ENCODE measurements at regions not wholly inside any gene's neighbourhood (a gene's known extent, or its start where the extent isn't known, plus 50 kb on each side); places are given as distances from the start of the nearest gene placed in this dataset.

- intact Hi-C loops (cut with DNase I): no loop called here
- no peaks in the 10 kb centered on the region for H3K36me3 ChIP-seq
- TF ChIP-seq CTCF (IDR thresholded peaks at IDR 0.05): no peak
Measured at GRCh38 chr6:68391953-68392352, 243.1 kb upstream of the ADGRB3 start.

GRCh38 chr6:68372991-68373390, 262.1 kb upstream of the ADGRB3 start:
- intact Hi-C loops (cut with DNase I): no loop called here
- no peak overlapping the region for H3K4me3 ChIP-seq
- no peaks in the 10 kb centered on the region for H3K9me3 ChIP-seq
- DNase-seq (ENCODE audit: low spot score in 2 of 2): no peak
- no peak for TF ChIP-seq CTCF (IDR thresholded peaks at IDR 0.05)
- no peaks in the 10 kb centered on the region for H3K36me3 ChIP-seq
- H3K4me1 ChIP-seq: no peaks in the 10 kb centered on the region
- H3K27ac ChIP-seq: no peak overlapping the region
- H3K27me3 ChIP-seq: no peaks in the 10 kb centered on the region

More at GRCh38 chr6:68391953-68392352, 243.1 kb upstream of the ADGRB3 start:
- no peaks in the 10 kb centered on the region for H3K4me1 ChIP-seq
- no peak for DNase-seq (ENCODE audit: low spot score in 2 of 2)
- H3K27me3 ChIP-seq: no peaks in the 10 kb centered on the region
- H3K27ac ChIP-seq: no peak overlapping the region
- no peaks in the 10 kb centered on the region for H3K9me3 ChIP-seq
- no peak overlapping the region for H3K4me3 ChIP-seq

- intact Hi-C loops (cut with DNase I): no loop called here
- no peaks in the 10 kb centered on the region for H3K9me3 ChIP-seq
- no peak for TF ChIP-seq CTCF (IDR thresholded peaks at IDR 0.05)
Measured at GRCh38 chr6:68368845-68369244, 266.2 kb upstream of the ADGRB3 start.

GRCh38 chr6:68364271-68364805, 270.7 kb upstream of the ADGRB3 start:
- Histone ChIP-seq H3K9me3 (no peaks in the 10 kb centered on the region), H3K27ac (no peak overlapping the region), H3K4me3 (no peak overlapping the region), H3K4me1 (no peaks in the 10 kb centered on the region), H3K27me3 (no peaks in the 10 kb centered on the region), H3K36me3 (no peaks in the 10 kb centered on the region)
- DNase-seq (ENCODE audit: low spot score in 2 of 2): no peak
- no peak for TF ChIP-seq CTCF (IDR thresholded peaks at IDR 0.05)
- intact Hi-C loops (cut with DNase I): no loop called here

More at GRCh38 chr6:68368845-68369244, 266.2 kb upstream of the ADGRB3 start:
- Histone ChIP-seq H3K4me1 (no peaks in the 10 kb centered on the region), H3K27me3 (no peaks in the 10 kb centered on the region), H3K4me3 (no peak overlapping the region), H3K27ac (no peak overlapping the region), H3K36me3 (no peaks in the 10 kb centered on the region)
- no peak for DNase-seq (ENCODE audit: low spot score in 2 of 2)

- intact Hi-C loops (cut with DNase I): no loop called here
- no peak for DNase-seq (ENCODE audit: low spot score in 2 of 2)
- H3K9me3 ChIP-seq: no peaks in the 10 kb centered on the region
- no peaks in the 10 kb centered on the region for H3K4me1 ChIP-seq
- H3K27me3 ChIP-seq: no peaks in the 10 kb centered on the region
- no peak for TF ChIP-seq CTCF (IDR thresholded peaks at IDR 0.05)
- H3K27ac ChIP-seq: no peak overlapping the region
- H3K36me3 ChIP-seq: no peaks in the 10 kb centered on the region
- no peak overlapping the region for H3K4me3 ChIP-seq
Measured at GRCh38 chr6:68343901-68344300, 291.2 kb upstream of the ADGRB3 start.

GRCh38 chr6:68342286-68342685, 292.8 kb upstream of the ADGRB3 start:
- H3K27me3 ChIP-seq: no peaks in the 10 kb centered on the region
- no peaks in the 10 kb centered on the region for H3K9me3 ChIP-seq
- intact Hi-C loops (cut with DNase I): no loop called here
- H3K4me1 ChIP-seq: no peaks in the 10 kb centered on the region
- DNase-seq (ENCODE audit: low spot score in 2 of 2): no peak
- TF ChIP-seq CTCF (IDR thresholded peaks at IDR 0.05): no peak
- H3K36me3 ChIP-seq: no peaks in the 10 kb centered on the region
- H3K4me3 ChIP-seq: no peak overlapping the region
- no peak overlapping the region for H3K27ac ChIP-seq

Measured in ascending aorta (tissue), 2 donors.